Right lobe of liver (tissue), 4 donors: ENCODE measurements at regions not wholly inside any gene's neighbourhood (a gene's known extent, or its start where the extent isn't known, plus 50 kb on each side); places are given as distances from the start of the nearest gene placed in this dataset.

Experiments
- CTCF ChIP-seq, 4 donors: fragments of 200-600 bp in 3 of 4; fragments of 450-650 bp in 1 of 4; IDR thresholded peaks; one replicate each; pipeline versions ENCODE4 v1.5.1 to v1.8.0; 2016 to 2022; ENCODE audit warnings: antibody characterized with exemption in 4 of 4, mild to moderate bottlenecking in 2 of 4
- POLR2A ChIP-seq: fragments of 450-650 bp; IDR thresholded peaks from one replicate; pipeline ENCODE4 v1.6.1; 2017; ENCODE audit warnings: antibody characterized with exemption, mild to moderate bottlenecking
- donor health status: DM: no; HTN: no; CAD: no.
- donor health status: DM: no; HTN: no; CAD: no.
- donor health status: DM: no; HTN: yes; CAD: no.

- TF ChIP-seq CTCF (IDR thresholded peaks at IDR 0.05) (no peak), POLR2A (no peak)
Measured at GRCh38 chr3:28840976-28841376, 439.9 kb upstream of the RBMS3 start.
